ENCODE measurements at regions not wholly inside any gene's neighbourhood (a gene's known extent, or its start where the extent isn't known, plus 50 kb on each side); places are given as distances from the start of the nearest gene placed in this dataset.
"Not testable (repeated sequence)": the region's sequence is repeated elsewhere in the genome, so short reads cannot be mapped to it uniquely, and the experiment has no call there.

DNA sequence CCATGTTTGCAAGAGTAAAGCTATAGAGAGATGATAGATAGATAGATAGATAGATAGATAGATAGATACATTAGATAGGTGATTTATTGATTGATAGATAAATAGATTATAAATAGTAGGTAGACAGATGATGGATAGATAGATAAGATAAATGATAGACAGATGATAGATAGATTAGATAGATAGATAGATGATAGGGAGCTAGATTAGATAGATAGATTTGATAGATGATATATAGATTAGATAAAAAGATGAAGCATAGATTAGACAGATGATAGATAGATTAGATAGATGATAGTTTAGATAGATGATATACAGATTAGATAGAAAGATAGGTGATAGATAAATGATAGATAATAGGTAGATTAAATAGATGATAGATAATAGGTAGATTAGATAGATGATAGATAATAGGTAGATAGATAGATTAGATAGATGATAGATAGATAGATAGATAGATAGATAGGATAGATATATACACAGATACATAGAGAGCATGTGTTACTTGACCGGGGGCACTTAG is 243.3 kb upstream of the FOXK1 start:
- DNase-seq = no peak

DNA sequence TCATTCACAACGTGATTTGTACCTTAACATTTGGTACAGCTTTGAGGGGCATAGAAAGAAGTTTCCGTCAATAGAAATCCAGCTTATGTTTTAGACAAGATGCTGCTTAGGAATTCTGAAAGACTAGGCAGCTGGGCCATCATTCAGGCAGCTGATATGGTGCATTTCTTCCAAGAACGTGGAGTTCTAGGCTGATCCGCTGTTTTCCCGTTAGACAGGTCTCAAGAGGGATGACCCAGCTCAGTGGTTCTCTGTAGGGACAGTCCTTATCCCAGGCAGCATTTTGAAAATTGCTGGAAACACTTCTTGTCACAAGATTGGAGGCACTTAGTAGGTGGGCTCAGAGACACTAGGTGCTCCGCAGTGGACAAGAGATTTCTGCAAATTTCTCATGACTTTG is 242.7 kb upstream of the FOXK1 start:
- DNase-seq = no peak

DNA sequence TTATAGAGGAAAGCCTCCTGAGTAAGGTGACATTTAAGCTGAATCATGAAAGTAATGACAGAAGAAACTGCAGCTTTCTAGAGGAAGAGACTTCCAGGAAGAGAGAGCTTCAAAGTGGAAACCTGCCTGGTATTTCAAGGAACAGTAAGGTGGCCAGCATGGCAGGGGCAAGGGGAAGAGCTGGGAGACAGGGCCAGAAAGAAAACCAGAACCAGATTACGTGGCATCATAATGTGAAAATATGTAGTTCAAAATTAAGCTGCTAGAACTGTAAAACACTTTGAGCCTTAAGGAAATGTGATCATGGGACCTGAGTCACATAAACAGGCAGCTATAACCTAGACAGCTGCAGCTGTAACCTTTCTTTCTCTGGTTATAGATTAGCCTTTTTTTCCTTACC is 238.0 kb upstream of the FOXK1 start:
- no peak for DNase-seq

DNA sequence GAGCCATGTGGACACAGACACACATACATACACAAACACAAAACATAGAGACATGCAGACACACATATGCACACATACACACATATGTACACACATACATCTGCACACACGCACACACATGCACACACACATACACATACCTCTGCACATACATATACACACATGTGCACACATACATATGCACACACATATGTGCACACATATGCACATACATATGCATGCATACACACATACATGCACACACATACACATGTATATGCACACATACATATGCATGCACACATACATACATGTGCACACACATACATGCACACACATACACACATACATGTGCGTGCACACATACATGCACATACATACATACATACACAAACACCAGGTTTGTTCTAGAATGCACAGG is 236.3 kb upstream of the FOXK1 start:
- no peak for DNase-seq

DNA sequence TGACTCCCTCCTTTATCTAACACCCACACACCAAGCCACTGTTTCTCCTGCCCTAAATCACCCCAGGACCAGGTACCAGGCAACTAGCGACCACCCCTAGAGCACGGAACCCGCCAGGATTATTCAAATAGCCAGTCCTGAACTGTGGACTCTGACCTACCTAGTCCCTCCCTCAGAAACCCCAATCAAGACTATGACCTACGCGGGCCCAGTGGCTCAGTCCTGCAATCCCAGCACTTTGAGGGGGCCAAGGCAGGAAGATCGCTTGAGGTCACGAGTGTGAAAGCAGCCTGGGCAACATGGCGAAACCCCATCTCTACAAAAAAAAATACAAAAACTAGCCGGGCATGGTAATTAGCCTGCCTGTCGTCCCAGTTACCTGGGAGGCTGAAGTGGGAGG is 232.8 kb upstream of the FOXK1 start:
- DNase-seq = no peak

DNA sequence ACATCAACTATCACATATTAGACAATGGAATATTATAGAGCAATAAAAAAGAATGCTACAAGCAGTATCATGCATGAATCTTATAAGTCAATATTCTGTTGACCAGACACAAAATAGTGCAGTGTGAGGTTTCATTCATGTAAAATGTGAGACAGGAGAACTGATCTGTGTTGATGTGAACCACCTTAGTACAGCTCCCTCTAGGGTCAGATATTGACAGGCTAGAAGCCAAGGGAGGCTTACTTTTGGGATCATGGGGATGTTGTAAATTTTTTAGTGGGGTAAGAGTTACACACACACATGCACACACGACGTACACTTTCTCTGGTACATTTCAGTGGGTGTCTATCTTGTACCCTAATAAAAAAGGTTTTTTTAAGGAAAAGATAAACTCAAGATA is 231.6 kb upstream of the FOXK1 start:
- DNase-seq = peak in 1 of 2 experiments; percentile 17

DNA sequence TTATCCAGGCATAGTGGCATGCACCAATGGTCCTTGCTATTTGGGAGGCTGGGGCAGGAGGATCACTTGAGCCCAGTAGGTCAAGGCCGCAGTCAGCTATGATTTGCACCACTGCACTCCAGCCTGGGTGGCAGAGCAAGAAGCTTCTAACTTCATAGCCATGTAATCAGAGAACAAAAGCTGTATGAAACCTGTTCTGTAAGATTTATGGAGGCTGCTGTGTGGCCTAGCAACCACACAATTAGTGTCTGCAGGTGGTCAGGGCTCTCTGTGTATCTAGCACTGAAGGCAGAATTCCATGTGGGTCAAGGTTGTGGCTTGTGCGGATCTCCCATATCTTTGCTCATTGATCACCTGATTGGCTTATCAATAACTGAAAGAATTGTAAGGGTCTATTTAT is 221.5 kb upstream of the FOXK1 start:
- DNase-seq = no peak

DNA sequence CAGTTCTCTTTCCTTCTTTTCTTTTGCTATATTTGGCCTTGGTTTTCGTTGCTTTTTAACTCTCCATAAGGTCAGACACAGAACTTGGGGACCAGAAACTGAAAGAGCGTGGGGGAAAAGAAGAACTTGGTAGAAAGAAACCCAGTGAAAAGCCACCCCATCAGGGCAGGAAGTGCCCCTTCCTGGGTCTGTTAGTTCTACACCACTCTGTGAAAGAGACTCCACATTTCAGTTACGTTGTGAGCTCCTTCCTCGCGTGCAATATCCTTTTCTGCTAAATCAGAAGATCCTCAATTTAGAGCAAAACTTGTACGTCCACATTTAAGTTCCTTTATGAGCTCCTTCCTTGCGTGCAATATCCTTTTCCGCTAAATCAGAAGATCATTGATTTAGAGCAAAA is 220.6 kb upstream of the FOXK1 start:
- DNase-seq = no peak

DNA sequence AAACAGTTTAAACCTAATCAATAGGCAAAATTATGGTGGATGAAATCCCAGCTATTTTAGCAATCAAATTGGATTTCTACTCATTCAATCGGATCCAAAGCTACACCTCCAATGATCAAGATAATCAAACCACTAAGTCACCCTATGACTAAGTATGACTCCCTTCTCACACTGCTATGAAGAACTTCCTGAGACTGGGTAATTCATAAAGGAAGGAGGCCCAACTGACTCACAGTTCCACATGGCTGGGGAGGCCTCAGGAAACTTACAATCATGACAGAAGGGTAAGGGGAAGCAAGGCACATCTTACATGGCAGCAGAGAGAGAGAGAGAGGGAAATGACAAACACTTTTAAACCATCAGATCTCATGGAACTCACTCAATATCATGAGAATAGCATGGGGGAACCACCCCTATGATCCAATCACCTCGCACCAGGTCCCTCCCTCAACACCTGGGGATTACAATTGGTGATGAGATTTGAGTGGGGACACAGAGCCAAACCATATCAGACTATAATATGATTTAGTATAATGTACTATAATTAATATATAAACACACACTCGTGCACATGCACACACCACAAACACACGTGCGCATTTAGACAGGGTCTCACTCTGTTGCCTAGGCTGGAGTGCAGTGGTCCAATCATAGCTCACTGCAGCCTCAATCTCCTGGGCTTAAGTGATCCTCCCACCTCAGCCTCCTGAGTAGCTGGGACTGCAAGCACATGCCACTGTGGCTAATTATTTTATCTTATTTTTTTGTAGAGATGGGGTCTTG is 213.6 kb upstream of the FOXK1 start:
- DNase-seq = no peak

DNA sequence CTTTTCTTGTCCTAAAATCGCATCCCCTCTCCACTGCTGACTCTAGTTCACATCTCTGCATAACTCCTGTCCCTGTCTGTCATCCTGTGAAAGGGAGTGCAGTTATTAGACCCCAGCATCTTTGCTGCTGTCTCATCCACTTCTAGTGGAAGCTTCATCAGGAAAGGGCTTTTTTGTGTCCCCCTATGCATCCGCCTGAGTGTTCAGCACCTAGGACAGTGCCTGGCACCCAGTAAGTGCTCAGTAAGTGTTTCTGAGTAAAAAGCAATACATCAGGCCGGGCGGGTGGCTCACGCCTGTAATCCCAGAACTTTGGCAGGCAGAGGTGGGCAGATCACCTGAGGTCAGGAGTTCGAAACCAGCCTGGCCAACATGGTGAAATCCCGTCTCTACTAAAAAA is 211.8 kb upstream of the FOXK1 start:
- DNase-seq = no peak

DNA sequence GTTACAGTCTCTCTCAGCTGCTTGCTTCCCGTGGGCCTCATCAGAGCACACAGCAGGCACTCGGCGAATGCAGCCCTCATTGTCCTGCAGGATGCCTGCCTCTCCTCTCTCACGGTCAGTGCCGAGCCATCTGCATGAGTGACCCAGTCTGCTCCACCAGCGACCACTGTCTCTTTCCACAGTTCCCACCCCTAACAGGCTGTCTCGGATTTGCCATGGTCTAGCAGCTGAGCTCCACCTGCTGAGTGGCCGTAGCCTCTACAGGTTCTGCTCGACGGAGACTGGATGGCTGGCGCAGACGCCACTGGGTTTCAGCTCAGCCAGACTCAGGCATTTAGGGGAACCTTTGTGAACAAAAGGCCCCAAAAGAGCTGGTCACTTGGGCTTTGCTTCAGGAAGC is 209.4 kb upstream of the FOXK1 start:
- no peak for DNase-seq

DNA sequence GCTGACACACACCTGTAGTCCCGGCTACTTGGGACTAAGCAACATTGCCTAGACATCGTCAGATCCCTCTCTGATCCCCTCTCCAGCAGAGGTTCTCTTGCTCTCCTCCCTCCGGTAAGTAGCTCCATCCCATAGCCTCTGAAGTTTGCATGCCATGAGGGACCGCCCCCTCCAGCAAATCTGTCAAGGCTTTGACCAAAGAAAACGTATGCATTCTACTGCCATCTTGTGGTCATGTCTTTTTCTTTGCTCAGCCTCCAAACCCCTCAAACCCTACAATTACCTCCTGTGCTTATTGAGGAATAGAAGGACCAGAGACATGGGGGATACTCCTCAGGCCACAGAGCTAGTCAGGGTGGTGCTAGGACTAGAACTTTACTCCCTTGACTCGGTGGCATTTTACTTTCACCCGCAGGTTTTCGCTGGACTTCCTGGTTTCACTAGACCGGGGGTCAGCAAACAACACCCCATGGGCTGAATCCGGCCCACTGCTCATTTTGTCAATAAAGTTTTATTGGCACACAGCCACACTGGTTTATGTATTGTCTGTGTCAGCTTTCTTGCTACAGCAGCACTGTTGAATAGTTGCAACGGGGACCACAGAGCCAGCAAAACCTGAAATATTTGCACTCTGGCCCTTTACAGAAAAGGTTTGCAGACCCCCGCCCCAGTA is 202.6 kb upstream of the FOXK1 start:
- DNase-seq = peak; percentile 64 to 82

DNA sequence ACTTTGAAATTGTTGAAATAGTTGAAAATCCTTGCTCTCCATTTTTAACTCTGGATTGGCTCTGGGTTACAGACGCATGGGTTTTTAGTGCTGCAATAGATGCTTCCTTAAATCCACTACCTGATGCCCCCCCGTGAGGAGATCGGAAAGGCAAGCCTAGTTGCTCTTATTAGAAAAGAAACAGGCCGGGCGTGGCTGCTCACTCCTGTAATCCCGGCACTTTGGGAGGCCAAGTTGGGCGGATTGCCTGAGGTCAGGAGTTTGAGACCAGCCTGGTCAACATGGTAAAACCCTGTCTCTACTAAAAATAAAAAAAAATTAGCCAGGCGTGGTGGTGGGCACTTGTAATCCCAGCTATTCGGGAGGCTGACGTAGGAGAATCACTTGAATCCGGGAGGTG is 202.0 kb upstream of the FOXK1 start:
- not testable (repeated sequence) for DNase-seq

DNA sequence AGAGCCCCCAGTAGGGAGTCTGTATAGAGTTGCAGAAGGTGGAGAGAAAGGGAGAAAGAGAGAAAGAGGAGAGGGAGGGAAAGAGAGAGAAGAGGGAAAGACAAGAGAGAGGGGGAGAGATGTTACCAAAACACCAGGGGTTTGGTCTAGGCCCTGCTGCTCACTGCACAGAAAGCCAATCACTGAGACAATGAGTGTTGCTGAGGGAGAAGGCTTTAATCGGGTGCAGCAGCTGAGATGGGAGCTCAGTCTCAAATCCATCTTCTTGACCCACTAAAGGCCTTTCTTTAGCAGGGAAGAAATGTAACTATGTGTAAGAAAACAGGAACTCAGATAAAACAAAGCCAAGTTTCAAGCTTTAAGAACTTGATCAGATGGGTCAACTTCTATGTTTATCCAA is 198.2 kb upstream of the FOXK1 start:
- DNase-seq = no peak

DNA sequence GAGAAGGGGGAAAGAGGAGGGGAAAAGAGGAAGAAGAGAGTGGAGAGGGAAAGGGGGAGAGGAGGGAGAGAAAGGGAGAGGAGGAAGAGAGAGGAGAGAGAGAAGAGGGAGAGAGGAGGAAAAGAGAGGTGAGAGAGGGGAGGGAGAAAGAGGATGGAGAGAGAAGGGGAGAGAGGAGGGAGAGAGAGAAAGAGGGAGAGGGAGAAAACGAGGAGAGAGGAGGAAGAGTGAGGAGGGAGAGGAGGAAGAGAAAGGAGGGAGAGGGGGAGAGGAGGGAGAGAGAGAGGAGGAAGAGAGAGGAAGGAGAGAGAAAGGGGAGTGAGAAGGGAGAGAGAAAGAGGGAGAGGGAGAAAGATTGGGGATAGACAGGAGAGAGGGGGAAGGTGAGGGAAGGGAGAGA is 197.6 kb upstream of the FOXK1 start:
- DNase-seq = no peak

DNA sequence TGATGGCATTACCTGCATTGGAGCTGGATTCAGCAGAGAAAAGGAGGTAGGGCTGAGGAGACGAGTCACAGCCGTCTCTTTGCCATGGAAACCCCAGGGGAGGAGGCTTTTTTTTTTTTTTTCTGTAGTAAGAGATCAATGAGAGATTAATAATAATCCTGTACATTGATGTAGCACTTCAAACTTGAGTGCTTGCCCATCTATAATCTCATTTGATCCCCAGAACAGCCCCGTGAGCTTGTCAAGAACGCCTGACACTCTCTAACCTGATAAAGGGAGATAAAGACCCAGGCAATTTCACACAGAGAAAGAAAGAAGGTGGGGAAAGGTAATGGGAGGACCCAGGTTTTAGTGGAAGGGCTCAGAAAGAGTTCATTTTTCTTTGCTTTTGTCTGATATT is 195.2 kb upstream of the FOXK1 start:
- DNase-seq = no peak

DNA sequence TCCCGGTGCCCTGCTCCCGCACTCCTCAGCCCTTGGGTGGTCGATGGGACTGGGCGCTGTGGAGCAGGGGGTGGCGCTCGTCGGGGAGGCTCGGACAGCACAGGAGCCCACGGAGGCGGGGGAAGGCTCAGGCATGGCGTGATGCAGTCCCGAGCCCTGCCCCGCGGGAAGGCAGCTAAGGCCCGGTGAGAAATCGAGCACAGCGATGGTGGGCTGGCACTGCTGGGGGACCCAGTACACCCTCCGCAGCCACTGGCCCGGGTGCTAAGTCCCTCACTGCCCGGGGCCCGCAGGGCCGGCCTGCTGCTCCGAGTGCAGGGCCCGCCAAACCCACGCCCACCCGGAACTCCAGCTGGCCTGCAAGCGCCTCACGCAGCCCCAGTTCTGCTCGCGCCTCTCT is 185.2 kb upstream of the FOXK1 start:
- DNase-seq = not testable (repeated sequence)

DNA sequence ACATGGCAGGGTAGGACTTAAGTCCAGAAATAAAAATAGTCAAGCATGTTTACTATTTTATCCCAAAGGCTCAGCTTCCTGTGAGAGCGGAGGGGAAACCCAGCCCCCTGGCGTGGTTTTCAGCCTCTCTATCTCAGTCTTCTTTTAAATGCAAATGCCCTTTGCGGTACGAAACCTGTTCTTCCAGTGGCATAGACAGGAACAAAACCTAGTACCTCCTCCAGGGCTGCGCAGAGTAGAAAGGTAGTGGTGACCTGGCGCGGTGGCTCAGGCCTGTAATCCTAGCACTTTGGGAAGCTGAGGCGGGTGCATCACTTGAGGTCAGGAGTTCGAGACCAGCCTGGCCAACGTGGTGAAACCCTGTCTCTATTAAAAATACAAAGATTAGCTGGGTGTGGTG is 181.3 kb upstream of the FOXK1 start:
- DNase-seq = no peak

DNA sequence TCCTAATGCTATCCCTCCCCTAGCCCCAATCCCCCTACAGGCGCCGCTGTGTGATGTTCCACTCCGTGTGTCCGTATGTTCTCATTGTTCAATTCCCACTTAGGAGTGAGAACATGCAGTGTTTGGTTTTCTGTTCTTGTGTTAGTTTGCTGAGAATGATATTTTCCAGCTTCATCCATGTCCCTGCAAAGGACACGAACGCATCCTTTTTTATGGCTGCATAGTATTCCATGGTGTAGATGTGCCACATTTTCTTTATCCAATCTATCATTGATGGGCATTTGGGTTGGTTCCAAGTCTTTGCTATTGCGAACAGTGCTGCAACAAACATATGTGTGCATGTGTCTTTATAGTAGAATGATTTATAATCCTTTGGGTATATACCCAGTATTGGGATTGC is 174.2 kb upstream of the FOXK1 start:
- not testable (repeated sequence) for DNase-seq

DNA sequence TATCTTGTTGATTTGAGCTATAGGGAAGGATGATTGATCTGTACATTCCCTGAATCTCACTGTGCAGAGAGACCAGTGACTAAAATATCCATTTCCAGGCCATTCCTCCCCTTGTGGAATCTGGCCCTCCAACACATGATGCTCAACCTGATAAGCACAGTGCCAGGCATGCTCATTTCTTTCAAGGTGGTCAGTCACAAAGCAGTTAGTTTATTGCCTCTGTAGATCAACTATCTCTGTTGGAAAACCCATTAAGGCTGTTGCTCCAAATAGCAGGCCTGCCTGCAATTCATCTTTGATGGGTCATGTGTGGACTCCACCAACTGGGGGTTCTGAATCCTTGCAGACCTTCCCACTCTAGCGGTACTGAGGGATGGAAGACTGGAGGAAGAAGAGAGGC is 168.6 kb upstream of the FOXK1 start:
- no peak for DNase-seq

DNA sequence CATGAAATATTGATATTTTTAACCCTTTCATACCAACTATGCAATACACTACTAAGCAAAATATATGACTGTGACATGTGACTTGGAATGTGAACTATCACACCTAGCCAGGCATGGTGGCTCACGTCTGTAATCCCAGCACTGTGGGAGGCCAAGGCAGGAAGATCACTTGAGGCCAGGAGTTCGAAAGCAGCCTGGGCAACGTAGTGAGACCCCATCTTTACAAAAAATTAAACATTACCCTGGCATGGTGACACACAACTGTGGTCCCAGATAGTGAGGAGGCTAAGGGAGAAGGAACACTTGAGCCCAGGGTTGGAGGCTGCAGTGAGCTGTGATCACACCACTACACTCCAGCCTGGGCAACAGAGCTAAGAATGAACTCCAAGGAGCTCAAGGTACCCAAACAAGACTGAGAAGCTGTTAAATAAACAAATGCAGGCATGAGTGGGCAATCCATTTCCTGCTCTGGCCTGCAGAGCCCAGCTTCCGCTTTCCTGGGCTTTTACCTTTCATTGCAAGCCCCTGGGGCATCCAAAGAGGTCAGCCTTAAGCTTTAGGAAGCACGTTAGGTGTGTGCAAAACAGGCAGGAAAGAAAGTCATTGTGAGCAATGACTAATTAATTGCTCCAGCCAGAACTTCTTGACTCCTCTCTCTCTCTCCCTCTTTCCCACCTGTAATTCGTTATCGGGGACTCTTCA is 162.1 kb upstream of the FOXK1 start:
- no peak for DNase-seq

DNA sequence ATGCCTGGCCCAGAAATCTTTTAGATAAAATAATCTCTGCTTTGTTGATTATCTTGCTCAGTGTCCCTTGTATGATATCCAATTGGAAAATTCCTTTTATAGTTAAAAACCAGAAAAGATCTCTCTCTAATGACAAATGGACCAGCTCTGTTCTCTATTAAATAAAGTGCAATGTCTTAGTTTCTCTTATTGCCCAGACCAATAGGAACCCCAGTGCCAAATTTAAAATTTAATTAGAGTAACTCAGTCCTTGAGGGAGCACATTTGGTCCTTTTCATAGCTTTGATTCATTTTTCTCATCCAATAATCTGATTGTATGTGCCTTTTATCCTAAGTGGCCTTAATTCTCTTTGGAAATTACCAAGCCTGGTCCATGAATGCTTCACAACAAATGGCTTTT is 158.9 kb upstream of the FOXK1 start:
- no peak for DNase-seq

DNA sequence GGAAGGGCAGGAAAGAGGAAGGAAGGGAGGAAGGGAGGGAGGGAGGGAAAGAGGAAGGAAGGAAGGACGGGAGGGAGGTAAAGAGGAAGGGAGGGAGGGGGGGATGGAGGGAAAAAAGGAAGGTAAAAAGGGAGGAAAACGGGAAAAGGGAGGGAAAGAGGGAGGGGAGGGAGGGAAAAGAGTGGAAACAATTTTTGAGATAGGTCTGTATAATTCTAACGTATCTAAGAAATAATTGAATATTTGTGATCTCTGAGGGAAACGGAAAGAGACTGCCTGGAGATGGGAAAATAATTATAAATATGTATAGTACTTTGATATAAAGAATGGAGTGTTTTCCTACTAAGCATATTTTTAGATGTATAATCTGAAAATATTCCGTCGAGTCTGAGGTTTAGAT is 158.2 kb upstream of the FOXK1 start:
- DNase-seq = no peak

DNA sequence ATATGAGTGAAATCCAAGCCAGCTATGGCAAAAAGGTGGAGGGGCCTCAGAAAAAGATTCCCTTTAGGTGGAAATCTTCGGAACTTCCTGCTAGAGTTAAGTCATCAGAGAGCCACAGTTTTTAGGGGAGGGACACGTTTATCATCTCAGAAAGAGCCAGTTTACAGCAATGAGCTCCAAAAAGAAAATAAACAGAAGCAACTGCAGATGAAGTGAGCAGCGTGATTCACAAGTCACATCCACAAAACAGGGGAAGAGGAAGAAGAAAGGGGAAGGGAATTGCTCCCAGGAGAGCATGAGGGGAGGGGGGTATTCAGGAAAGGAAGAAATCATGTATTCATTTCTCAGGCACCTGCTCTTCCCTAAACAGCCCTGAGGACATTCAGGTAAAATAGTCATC is 156.2 kb upstream of the FOXK1 start:
- DNase-seq = no peak
